GM18517 (cell line): ENCODE measurements at regions not wholly inside any gene's neighbourhood (a gene's known extent, or its start where the extent isn't known, plus 50 kb on each side); places are given as distances from the start of the nearest gene placed in this dataset.

Source experiments
- ATAC-seq: cut with Tn5 transposase; IDR thresholded peaks from one replicate; pipeline ENCODE4 v1.9.1; 2021; ENCODE audit warnings: mild to moderate bottlenecking, moderate library complexity; ENCODE audit not compliant: unreplicated experiment

- ATAC-seq, result no peak
Measured at GRCh38 chr9:89721176-89721700, 116.4 kb downstream of the GADD45G start.

DNA sequence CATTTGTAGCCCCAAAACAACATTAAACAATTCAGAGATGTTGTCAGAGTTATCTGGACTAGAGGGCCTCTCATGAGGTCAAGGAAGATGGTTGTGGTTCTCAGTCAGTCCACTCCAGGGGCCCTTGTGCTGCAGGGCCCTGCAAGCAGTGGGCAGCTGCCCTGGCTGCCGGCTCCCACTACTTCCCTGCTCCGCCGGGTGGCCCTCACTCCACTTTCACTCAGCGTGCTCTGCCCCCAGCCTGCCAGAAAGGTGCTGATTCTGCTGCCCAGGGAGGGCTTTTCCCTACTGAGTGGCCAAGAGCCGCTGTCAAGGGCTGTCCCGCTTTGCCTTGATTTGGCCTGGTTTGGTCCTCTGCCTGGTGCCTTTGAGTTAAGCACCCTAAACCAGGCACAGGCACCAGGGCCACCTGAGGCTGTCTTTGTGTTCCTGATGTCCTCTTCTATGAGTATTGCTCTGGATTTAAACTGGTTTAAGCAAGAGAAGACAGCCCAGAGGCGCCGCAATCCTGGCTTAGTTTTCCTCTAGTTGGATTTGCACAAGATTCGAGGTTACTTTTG lies 117.2 kb downstream of the GADD45G start:
- ATAC-seq, result no peak

DNA sequence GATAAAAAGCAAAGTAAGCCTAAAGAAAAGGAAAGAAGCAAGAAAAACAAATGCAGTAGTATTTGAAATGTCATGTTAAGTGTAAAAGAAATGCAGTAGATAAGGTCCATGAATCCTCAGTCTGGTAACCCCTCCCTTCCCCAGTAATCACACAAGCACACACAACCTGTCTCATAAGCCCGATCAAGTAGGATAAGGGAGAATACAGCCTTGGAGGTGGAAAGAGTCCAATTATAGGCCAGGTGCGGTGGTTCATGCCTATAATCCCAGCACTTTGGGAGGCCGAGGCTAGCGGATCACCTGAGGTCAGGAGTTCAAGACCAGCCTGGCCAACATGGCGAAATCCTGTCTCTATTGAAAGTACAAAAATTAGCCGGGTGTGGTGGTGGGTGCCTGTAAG lies 117.9 kb downstream of the GADD45G start:
- ATAC-seq, result no peak

GRCh38 chr9:89723469-89724100 lies 118.8 kb downstream of the GADD45G start:
- no peak for ATAC-seq

- no peak for ATAC-seq
Measured at GRCh38 chr9:89724659-89725058, 119.8 kb downstream of the GADD45G start.

DNA sequence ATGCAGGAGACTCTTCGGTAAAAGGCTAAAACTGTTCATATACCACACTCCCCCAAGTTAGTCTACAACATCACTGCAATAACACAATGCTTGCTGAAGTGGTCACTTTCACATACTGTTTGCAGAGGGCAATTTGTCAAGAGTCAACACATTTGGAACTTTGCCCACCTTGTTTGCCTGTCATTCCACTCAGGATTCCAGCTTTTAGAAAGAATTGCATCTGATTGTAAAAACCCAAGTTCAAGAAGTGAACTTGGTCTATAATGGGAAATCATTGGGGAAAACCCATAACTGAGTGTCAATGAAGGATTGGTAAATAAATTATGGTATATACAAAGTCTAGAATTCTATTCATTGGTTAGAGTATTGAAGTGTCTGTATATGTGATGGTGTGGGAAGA lies 120.5 kb downstream of the GADD45G start:
- ATAC-seq, result no peak

- no peak for ATAC-seq
Measured at GRCh38 chr9:89729954-89730530, 125.2 kb downstream of the GADD45G start.

GRCh38 chr9:89730715-89731114 lies 125.9 kb downstream of the GADD45G start:
- no peak for ATAC-seq

GRCh38 chr9:89731262-89732182 lies 126.7 kb downstream of the GADD45G start:
- ATAC-seq, result no peak

DNA sequence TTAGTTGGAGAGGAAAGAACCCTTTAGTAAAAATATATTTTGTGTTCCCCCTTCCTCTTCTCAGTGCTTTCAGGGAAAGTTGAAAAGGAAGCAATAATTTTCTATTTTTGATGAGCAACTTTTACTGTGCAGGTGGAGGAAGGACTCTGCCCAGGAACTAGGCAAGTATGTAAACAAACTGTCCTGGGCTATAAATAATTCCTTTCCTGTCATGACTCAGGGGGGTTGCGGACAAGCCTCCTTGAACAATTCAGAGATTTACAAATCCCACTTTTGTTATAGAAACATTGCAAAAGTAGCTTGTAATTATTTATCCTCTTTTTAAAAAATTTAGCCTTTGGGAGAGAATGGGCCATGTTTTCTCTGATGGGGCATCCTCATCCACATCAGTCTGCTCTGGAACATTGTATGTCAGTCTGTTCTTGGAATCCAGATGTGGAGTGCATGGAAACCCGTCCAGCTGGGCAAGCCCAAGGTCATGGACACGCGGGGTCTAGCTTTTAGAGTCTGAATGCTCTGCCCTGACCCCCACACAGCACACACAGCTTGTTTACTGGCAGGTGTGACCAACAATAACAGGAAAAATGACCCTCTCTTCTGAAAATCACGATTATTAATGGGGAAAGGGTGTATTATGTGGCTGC lies 127.6 kb downstream of the GADD45G start:
- ATAC-seq, result no peak

DNA sequence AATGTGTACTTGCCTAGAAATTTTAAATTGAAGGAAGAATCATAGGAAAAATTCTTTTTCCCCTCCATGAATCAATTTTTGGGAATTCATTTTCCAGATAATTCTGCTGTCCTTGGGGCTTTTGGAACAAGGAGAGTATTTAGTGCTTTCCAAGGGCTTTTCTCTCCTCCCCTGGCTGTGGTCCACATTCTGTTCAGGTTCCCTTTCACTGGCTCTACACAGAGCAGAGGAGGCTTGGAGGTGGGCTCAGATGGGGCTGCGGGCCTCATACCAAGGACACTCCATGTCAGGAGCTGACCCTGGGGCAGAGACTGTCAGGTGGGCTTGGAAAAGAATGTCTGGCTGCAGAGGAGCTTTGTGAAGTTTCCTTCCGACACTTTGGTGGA lies 128.1 kb downstream of the GADD45G start:
- ATAC-seq, result no peak

DNA sequence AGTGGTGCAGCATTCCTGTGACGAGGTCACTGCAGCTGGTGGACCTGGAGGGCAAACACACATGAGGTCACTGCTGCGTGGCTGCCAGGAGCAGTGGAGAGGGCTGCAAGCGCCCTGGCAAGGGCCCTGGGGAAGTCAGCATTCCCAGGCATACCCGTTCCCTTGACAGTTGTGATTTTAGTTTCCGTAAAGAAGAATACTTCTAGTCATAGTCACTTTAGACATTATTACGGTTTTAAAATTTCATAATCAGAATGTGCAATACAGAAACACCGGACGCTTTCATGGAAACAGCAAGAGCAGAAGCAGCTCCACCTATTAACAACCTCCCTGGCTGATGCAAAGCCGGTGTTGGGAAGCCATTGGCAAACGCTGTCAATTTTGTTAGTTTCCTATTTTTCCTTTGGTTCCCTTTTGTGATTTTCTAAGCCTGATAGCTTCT lies 129.8 kb downstream of the GADD45G start:
- no peak for ATAC-seq

- no peak for ATAC-seq
Measured at GRCh38 chr9:89738137-89738932, 133.5 kb downstream of the GADD45G start.

DNA sequence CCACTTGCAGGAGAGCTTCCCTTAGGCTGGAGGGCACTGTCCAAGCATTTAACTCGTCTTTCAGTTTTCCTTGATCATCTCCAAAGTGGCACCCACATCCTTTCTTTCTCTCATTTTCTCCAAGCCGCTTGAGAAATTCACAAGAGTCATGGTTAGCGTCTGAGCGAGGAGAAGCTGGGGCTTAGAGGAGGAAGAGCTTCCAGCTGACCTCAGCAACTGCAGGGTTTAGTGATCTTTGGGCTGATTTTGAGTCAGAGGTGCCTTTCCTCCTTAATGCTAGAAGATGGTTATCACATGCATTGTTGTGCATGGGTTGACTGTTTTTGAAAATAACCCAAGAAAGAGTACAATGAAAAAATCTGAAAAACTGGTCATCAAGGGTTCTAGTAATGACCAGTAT lies 134.7 kb downstream of the GADD45G start:
- ATAC-seq, result no peak

- ATAC-seq, result no peak
Measured at GRCh38 chr9:89739916-89740315, 135.1 kb downstream of the GADD45G start.

GRCh38 chr9:89740722-89741121 lies 135.9 kb downstream of the GADD45G start:
- ATAC-seq, result peak; percentile 65

GRCh38 chr9:89742660-89743059 lies 137.8 kb downstream of the GADD45G start:
- ATAC-seq, result no peak

GRCh38 chr9:89743216-89743572 lies 138.4 kb downstream of the GADD45G start:
- peak; percentile 40 for ATAC-seq

GRCh38 chr9:89743573-89744254 lies 138.9 kb downstream of the GADD45G start:
- ATAC-seq, result peak; percentile 43

GRCh38 chr9:89744255-89744648 lies 139.4 kb downstream of the GADD45G start:
- ATAC-seq, result no peak
